Tibial artery (tissue), 4 donors: ENCODE measurements at regions not wholly inside any gene's neighbourhood (a gene's known extent, or its start where the extent isn't known, plus 50 kb on each side); places are given as distances from the start of the nearest gene placed in this dataset.
A peak's percentile ranks its signal among the peaks of the same experiment; 100 is the strongest.

Experiments used
- DNase-seq, 2 donors: peaks; one replicate each; pipeline ENCODE4 v3.0.0-alpha.2; 2019
- H3K27ac ChIP-seq, 2 donors: fragments of 200-600 bp; sonication (generic) in 1 of 2; 1 replicate in 1 of 2; 2 replicates in 1 of 2; pipeline ENCODE4 v1.5.1; 2018 to 2019; ENCODE audit warnings: mild to moderate bottlenecking in 1 of 2
- H3K27me3 ChIP-seq, 2 donors: fragments of 200-600 bp; sonication (generic) in 1 of 2; one replicate each; pipeline versions ENCODE4 v1.5.1 to v1.6.0; 2016 to 2019
- H3K36me3 ChIP-seq, 3 donors: fragments of 200-600 bp; sonication (generic) in 2 of 3; one replicate each; pipeline ENCODE4 v1.5.1; 2016 to 2019; ENCODE audit warnings: mild to moderate bottlenecking in 2 of 3
- H3K4me1 ChIP-seq, 4 donors: fragments of 200-600 bp; sonication (generic) in 2 of 4; 1 replicate in 3 of 4; 2 replicates in 1 of 4; pipeline ENCODE4 v1.5.1; 2016 to 2019
- H3K4me3 ChIP-seq, 2 donors: fragments of 200-600 bp; sonication (generic) in 1 of 2; 1 replicate in 1 of 2; 2 replicates in 1 of 2; pipeline ENCODE4 v1.5.1; 2018 to 2019; ENCODE audit warnings: mild to moderate bottlenecking in 2 of 2
- H3K9me3 ChIP-seq, 3 donors: fragments of 200-600 bp; sonication (generic) in 1 of 3; one replicate each; pipeline ENCODE4 v1.5.1; 2016 to 2019
- intact Hi-C: fragments of 100-400 bp; cut with DNase I; formaldehyde crosslinking; loops from one replicate; pipeline ENCODE4 v1.15.0; 2023; ENCODE audit warnings: low total_unique reads
- TF ChIP-seq, protein P1 (sequence below), 2 experiments: fragments of 200-600 bp in 1 of 2; fragments of 450-650 bp in 1 of 2; IDR thresholded peaks; one replicate each; pipeline ENCODE4 v1.5.1; 2017 to 2019; ENCODE audit warnings: antibody characterized with exemption in 2 of 2, mild to moderate bottlenecking in 1 of 2, moderate library complexity in 1 of 2

- no peaks in the 10 kb centered on the region for H3K27me3 ChIP-seq
- intact Hi-C loops, result no loop called here
- DNase-seq, result no peak
These were observed 216.8 kb upstream of the CITED2 start for GRCh38 chr6:139591075-139591865.

GRCh38 chr6:139590206-139590605, 215.8 kb upstream of the CITED2 start:
- intact Hi-C loops, result no loop called here
- H3K27ac ChIP-seq, result peak overlapping the region; percentile 5 to 63
- H3K4me1 ChIP-seq, result peaks cover 0 to 61% (median 36%) of the 10 kb centered on the region in 4 donors
- TF ChIP-seq, protein P1, sequence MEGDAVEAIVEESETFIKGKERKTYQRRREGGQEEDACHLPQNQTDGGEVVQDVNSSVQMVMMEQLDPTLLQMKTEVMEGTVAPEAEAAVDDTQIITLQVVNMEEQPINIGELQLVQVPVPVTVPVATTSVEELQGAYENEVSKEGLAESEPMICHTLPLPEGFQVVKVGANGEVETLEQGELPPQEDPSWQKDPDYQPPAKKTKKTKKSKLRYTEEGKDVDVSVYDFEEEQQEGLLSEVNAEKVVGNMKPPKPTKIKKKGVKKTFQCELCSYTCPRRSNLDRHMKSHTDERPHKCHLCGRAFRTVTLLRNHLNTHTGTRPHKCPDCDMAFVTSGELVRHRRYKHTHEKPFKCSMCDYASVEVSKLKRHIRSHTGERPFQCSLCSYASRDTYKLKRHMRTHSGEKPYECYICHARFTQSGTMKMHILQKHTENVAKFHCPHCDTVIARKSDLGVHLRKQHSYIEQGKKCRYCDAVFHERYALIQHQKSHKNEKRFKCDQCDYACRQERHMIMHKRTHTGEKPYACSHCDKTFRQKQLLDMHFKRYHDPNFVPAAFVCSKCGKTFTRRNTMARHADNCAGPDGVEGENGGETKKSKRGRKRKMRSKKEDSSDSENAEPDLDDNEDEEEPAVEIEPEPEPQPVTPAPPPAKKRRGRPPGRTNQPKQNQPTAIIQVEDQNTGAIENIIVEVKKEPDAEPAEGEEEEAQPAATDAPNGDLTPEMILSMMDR (IDR thresholded peaks at IDR 0.05), result no peak
- no peaks in the 10 kb centered on the region for H3K9me3 ChIP-seq
- H3K27me3 ChIP-seq, result no peaks in the 10 kb centered on the region
- H3K4me3 ChIP-seq, result no peak overlapping the region
- DNase-seq, result no peak
- no peaks in the 10 kb centered on the region for H3K36me3 ChIP-seq

More at GRCh38 chr6:139591075-139591865, 216.8 kb upstream of the CITED2 start:
- Histone ChIP-seq H3K36me3 (no peaks in the 10 kb centered on the region), H3K4me1 (peaks cover 0 to 71% (median 39%) of the 10 kb centered on the region in 4 donors), H3K27ac (peak overlapping the region; percentile 63 to 66), H3K9me3 (no peaks in the 10 kb centered on the region), H3K4me3 (no peak overlapping the region)
- TF ChIP-seq, protein P1 (IDR thresholded peaks at IDR 0.05), result no peak

DNA sequence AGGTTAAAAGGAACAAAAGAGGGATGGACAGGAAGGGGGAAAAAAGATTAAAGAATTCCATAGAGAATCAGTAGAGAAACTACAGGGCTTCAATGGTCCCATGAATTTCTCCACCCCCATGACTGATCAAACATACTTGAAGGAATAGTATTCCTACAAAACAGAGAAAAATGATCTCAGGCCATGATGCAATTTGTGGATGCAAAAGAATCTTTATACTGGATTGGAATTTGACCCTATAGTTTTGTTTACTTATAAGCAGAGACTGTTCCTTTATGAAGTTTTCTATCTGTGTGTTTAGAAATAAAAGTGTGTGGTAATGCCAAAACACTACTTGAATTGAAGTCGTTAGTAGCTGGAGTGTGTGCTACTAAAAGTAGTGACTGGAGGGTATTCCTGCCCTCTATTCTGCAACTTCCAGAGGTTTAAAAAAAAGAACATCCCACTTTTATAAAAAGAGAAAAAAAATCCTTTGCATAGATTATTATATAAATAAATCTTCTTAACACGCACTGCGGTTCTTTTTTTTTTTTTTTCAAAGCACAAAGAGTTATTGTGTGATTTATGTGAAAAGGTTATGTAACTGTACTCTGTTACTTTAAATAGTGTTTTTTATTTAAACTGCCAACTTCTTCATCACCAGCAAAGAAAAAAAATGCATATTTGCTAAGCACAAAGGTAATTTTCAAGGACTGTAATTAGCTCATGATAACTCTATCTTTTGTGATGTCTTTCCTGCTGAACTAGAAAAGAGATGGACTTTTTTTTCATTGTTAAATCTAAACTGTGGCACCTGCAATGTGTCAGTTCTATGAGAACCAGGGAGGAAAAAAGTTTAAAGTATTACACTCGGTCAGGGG, 214.5 kb upstream of the CITED2 start:
- no peak for DNase-seq
- intact Hi-C loops, result no loop called here
- Histone ChIP-seq H3K4me3 (no peak overlapping the region), H3K36me3 (no peaks in the 10 kb centered on the region), H3K9me3 (no peaks in the 10 kb centered on the region), H3K4me1 (peaks cover 0 to 55% (median 33%) of the 10 kb centered on the region in 4 donors), H3K27ac (peak overlapping the region; percentile 47 to 63), H3K27me3 (no peaks in the 10 kb centered on the region)
- TF ChIP-seq, protein P1 (IDR thresholded peaks at IDR 0.05), result no peak

GRCh38 chr6:139588076-139588639, 213.7 kb upstream of the CITED2 start:
- Histone ChIP-seq H3K9me3 (no peaks in the 10 kb centered on the region), H3K36me3 (no peaks in the 10 kb centered on the region), H3K4me3 (no peak overlapping the region), H3K27me3 (no peaks in the 10 kb centered on the region), H3K27ac (peak overlapping the region; percentile 47 to 63), H3K4me1 (peaks cover 0 to 55% (median 33%) of the 10 kb centered on the region in 4 donors)
- TF ChIP-seq, protein P1 (IDR thresholded peaks at IDR 0.05), result no peak
- intact Hi-C loops, result no loop called here
- DNase-seq, result no peak

DNA sequence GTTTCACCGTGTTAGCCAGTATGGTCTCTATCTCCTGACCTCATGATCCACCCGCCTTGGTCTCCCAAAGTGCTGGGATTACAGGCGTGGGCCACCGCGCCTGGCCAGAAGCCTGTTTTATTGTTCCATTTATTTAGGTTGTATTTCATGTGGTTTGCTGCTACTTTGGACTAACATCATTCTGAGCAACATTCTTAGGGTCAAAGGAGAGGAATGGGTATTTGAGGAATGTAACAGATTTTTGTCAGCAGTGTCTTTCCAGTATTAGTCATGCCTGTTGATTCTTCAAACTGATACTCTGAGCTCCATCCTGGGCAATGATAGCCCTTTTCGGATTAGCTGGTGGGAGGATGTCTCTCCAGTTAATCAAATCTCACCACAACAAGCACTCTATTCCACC, 213.0 kb upstream of the CITED2 start:
- H3K4me3 ChIP-seq, result no peak overlapping the region
- DNase-seq, result no peak
- TF ChIP-seq, protein P1 (IDR thresholded peaks at IDR 0.05), result no peak
- peaks cover 0 to 52% (median 29%) of the 10 kb centered on the region in 4 donors for H3K4me1 ChIP-seq
- H3K9me3 ChIP-seq, result no peaks in the 10 kb centered on the region
- H3K36me3 ChIP-seq, result no peaks in the 10 kb centered on the region
- no peaks in the 10 kb centered on the region for H3K27me3 ChIP-seq
- peak overlapping the region; percentile 47 to 63 for H3K27ac ChIP-seq
- intact Hi-C loops, result no loop called here
